Upper lobe of right lung (tissue), 1 donor: ENCODE measurements at regions not wholly inside any gene's neighbourhood (a gene's known extent, or its start where the extent isn't known, plus 50 kb on each side); places are given as distances from the start of the nearest gene placed in this dataset.

ENCODE experiments used
- ATAC-seq: fragments of 200-7000 bp; cut with Tn5 transposase; one replicate; pipeline ENCODE4 v1.9.1; 2020; ENCODE audit warnings: mild to moderate bottlenecking, moderate library complexity
- DNase-seq: peaks from one replicate; pipeline ENCODE4 v3.0.0-alpha.2; 2020
- H3K27ac ChIP-seq: fragments of 200-600 bp; one replicate; pipeline ENCODE4 v1.8.0; 2022
- H3K27me3 ChIP-seq: fragments of 200-600 bp; one replicate; pipeline ENCODE4 v1.8.0; 2022; ENCODE audit warnings: mild to moderate bottlenecking
- H3K36me3 ChIP-seq: fragments of 200-600 bp; one replicate; pipeline ENCODE4 v1.8.0; 2022
- H3K4me1 ChIP-seq: fragments of 200-600 bp; one replicate; pipeline ENCODE4 v1.8.0; 2022
- H3K4me3 ChIP-seq: fragments of 200-600 bp; one replicate; pipeline ENCODE4 v1.8.0; 2022; ENCODE audit warnings: mild to moderate bottlenecking
- H3K9me3 ChIP-seq: fragments of 200-600 bp; one replicate; pipeline ENCODE4 v1.8.0; 2022
- intact Hi-C: fragments of 100-400 bp; cut with DNase I; formaldehyde crosslinking; loops from one replicate; pipeline ENCODE4 v1.11.0; 2022
- TF ChIP-seq, protein P1 (sequence below): fragments of 200-600 bp; IDR thresholded peaks from one replicate; pipeline ENCODE4 v1.8.0; 2022; ENCODE audit warnings: antibody characterized with exemption
- donor health status: DM: no; HTN: yes; CAD: no; lungs with severe emphysema.

- no peaks in the 10 kb centered on the region for H3K27me3 ChIP-seq
- no peaks in the 10 kb centered on the region for H3K36me3 ChIP-seq
- no peak overlapping the region for H3K4me3 ChIP-seq
- DNase-seq = no peak
- TF ChIP-seq, protein P1, sequence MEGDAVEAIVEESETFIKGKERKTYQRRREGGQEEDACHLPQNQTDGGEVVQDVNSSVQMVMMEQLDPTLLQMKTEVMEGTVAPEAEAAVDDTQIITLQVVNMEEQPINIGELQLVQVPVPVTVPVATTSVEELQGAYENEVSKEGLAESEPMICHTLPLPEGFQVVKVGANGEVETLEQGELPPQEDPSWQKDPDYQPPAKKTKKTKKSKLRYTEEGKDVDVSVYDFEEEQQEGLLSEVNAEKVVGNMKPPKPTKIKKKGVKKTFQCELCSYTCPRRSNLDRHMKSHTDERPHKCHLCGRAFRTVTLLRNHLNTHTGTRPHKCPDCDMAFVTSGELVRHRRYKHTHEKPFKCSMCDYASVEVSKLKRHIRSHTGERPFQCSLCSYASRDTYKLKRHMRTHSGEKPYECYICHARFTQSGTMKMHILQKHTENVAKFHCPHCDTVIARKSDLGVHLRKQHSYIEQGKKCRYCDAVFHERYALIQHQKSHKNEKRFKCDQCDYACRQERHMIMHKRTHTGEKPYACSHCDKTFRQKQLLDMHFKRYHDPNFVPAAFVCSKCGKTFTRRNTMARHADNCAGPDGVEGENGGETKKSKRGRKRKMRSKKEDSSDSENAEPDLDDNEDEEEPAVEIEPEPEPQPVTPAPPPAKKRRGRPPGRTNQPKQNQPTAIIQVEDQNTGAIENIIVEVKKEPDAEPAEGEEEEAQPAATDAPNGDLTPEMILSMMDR = no peak
- no peak overlapping the region for H3K27ac ChIP-seq
- no peak for ATAC-seq
- intact Hi-C loops = no loop called here
- no peaks in the 10 kb centered on the region for H3K9me3 ChIP-seq
- peaks cover 4% of the 10 kb centered on the region for H3K4me1 ChIP-seq
Observed at GRCh38 chr9:20032413-20033006, 243.7 kb upstream of the SLC24A2 start.

- Histone ChIP-seq H3K4me1 (peaks cover 5% of the 10 kb centered on the region), H3K9me3 (no peaks in the 10 kb centered on the region), H3K4me3 (no peak overlapping the region), H3K36me3 (no peaks in the 10 kb centered on the region), H3K27ac (no peak overlapping the region), H3K27me3 (no peaks in the 10 kb centered on the region)
- DNase-seq (no peak), ATAC-seq (no peak)
- TF ChIP-seq, protein P1 = no peak
- intact Hi-C loops = no loop called here
Observed at GRCh38 chr9:20031836-20032235, 243.0 kb upstream of the SLC24A2 start.

DNA sequence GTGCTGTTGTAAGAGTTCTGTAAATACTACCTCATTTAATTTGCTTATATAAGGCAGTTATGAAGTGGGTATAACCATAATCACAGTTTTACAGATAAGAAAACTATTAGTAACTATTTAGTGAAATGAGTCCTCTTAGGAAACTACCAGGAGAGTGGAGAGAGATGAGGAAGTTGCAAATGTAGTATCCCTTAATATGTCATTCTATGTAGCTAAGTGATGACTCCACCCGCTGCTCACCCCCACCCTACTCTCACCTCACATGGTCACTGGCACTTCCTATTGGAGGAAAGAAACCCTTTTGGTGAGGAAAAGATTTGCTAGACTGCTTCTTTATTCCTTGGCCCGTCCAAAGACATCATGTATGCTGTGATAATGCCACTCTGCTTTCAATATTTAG lies 241.8 kb upstream of the SLC24A2 start:
- Histone ChIP-seq H3K27ac (no peak overlapping the region), H3K36me3 (no peaks in the 10 kb centered on the region), H3K4me1 (peaks cover 5% of the 10 kb centered on the region), H3K4me3 (no peak overlapping the region), H3K9me3 (no peaks in the 10 kb centered on the region), H3K27me3 (no peaks in the 10 kb centered on the region)
- intact Hi-C loops = no loop called here
- TF ChIP-seq, protein P1 = no peak
- ATAC-seq = no peak
- no peak for DNase-seq

GRCh38 chr9:20030221-20030620 lies 241.4 kb upstream of the SLC24A2 start:
- Histone ChIP-seq H3K27ac (no peak overlapping the region), H3K36me3 (no peaks in the 10 kb centered on the region), H3K4me3 (no peak overlapping the region), H3K27me3 (no peaks in the 10 kb centered on the region), H3K9me3 (no peaks in the 10 kb centered on the region), H3K4me1 (peaks cover 5% of the 10 kb centered on the region)
- intact Hi-C loops = no loop called here
- TF ChIP-seq, protein P1 = no peak
- no peak for DNase-seq
- no peak for ATAC-seq

GRCh38 chr9:20028849-20029231 lies 240.0 kb upstream of the SLC24A2 start:
- intact Hi-C loops = no loop called here
- TF ChIP-seq, protein P1 = no peak
- no peaks in the 10 kb centered on the region for H3K27me3 ChIP-seq
- no peaks in the 10 kb centered on the region for H3K9me3 ChIP-seq
- H3K36me3 ChIP-seq = no peaks in the 10 kb centered on the region
- peaks cover 5% of the 10 kb centered on the region for H3K4me1 ChIP-seq
- no peak overlapping the region for H3K4me3 ChIP-seq
- H3K27ac ChIP-seq = no peak overlapping the region
- ATAC-seq (peak; percentile 15), DNase-seq (no peak)
